CD4-positive, alpha-beta memory T cell (primary cell): ENCODE measurements at regions not wholly inside any gene's neighbourhood (a gene's known extent, or its start where the extent isn't known, plus 50 kb on each side); places are given as distances from the start of the nearest gene placed in this dataset.
"Not testable (repeated sequence)": the region's sequence is repeated elsewhere in the genome, so short reads cannot be mapped to it uniquely, and the experiment has no call there.

ENCODE experiments used
- CTCF ChIA-PET: fragments of 350-600 bp; sonication (Branson Sonifier 250); formaldehyde crosslinking; loops from one replicate; lab custom pipeline; 2021; ENCODE audit warnings: inconsistent platforms; ENCODE audit not compliant: partially characterized antibody; lab: Charles Lee
- POLR2A ChIA-PET: fragments of 350-600 bp; sonication (Branson Sonifier 250); formaldehyde crosslinking; loops from one replicate; lab custom pipeline; 2021; ENCODE audit not compliant: partially characterized antibody; lab: Charles Lee
- DNase-seq, 5 donors: peaks; one replicate each; pipeline versions ENCODE4 v3.0.0 to v3.0.0-alpha.2; 2020 to 2022; ENCODE audit warnings: mixed read lengths in 1 of 5
- H3K27ac ChIP-seq: one replicate; pipeline ENCODE4 v1.7.0; 2013; ENCODE audit warnings: low read depth, low read length
- H3K27me3 ChIP-seq: 2 replicates; pipeline ENCODE4 v1.7.0; 2013; ENCODE audit warnings: mild to moderate bottlenecking, low read length, moderate library complexity; ENCODE audit not compliant: insufficient read depth
- H3K36me3 ChIP-seq: 2 replicates; pipeline ENCODE4 v1.7.0; 2013; ENCODE audit warnings: mild to moderate bottlenecking, low read length, moderate library complexity; ENCODE audit not compliant: insufficient read depth
- H3K4me1 ChIP-seq: 2 replicates; pipeline ENCODE4 v1.7.0; 2013; ENCODE audit warnings: mild to moderate bottlenecking, low read length, moderate library complexity; ENCODE audit not compliant: insufficient read depth
- H3K4me3 ChIP-seq, 2 donors: one replicate each; pipeline ENCODE4 v1.7.0; 2013; ENCODE audit warnings: low read length in 2 of 2, mild to moderate bottlenecking in 1 of 2
- H3K9me3 ChIP-seq, 2 donors: one replicate each; pipeline ENCODE4 v1.7.0; 2013; ENCODE audit warnings: low read length in 2 of 2, control low read depth in 1 of 2; ENCODE audit not compliant: control insufficient read depth in 1 of 2
- H3K27ac Mint-ChIP-seq, 7 donors: one replicate each; pipeline ENCODE4 v1.8.0; 2020 to 2021; ENCODE audit warnings: mixed read lengths in 7 of 7, mild to moderate bottlenecking in 6 of 7, inconsistent platforms in 3 of 7, moderate library complexity in 3 of 7
- H3K27me3 Mint-ChIP-seq, 2 donors: one replicate each; pipeline ENCODE4 v1.8.0; 2020 to 2021; ENCODE audit warnings: mixed read lengths in 2 of 2
- H3K36me3 Mint-ChIP-seq, 2 donors: one replicate each; pipeline ENCODE4 v1.8.0; 2020 to 2021; ENCODE audit warnings: mixed read lengths in 2 of 2, inconsistent platforms in 1 of 2, mild to moderate bottlenecking in 1 of 2
- H3K4me1 Mint-ChIP-seq, 4 donors: one replicate each; pipeline ENCODE4 v1.8.0; 2020 to 2021; ENCODE audit warnings: mixed read lengths in 4 of 4, mild to moderate bottlenecking in 1 of 4
- H3K4me3 Mint-ChIP-seq, 8 donors: one replicate each; pipeline ENCODE4 v1.8.0; 2020 to 2021; ENCODE audit warnings: mixed read lengths in 8 of 8, mild to moderate bottlenecking in 7 of 8, moderate library complexity in 6 of 8, inconsistent platforms in 3 of 8
- H3K9me3 Mint-ChIP-seq, 8 donors: one replicate each; pipeline ENCODE4 v1.8.0; 2020 to 2021; ENCODE audit warnings: mixed read lengths in 8 of 8, mild to moderate bottlenecking in 5 of 8, inconsistent platforms in 3 of 8, moderate library complexity in 1 of 8
- intact Hi-C: fragments of 100-400 bp; cut with micrococcal nuclease; formaldehyde crosslinking; loops from one replicate; pipeline ENCODE4 v1.15.1; 2023

GRCh38 chr5:154541553-154541952, 63.5 kb upstream of the HAND1 start:
- H3K4me3 Mint-ChIP-seq = no peak overlapping the region
- no peak overlapping the region for H3K4me3 ChIP-seq
- CTCF ChIA-PET = interaction anchor here (1.3 kb wide), 1 partner anchor 20 kb away, joined by 3 read pairs; no protein-coding TSS in a partner anchor
- H3K27ac Mint-ChIP-seq = no peak overlapping the region
- H3K27ac ChIP-seq = no peak overlapping the region
- intact Hi-C loops = no loop called here
- no peak for DNase-seq
- H3K4me1 ChIP-seq = no peaks in the 10 kb centered on the region
- H3K9me3 Mint-ChIP-seq = peaks cover 0 to 1% (median 0%) of the 10 kb centered on the region in 8 donors
- no peaks in the 10 kb centered on the region for H3K9me3 ChIP-seq
- no peaks in the 10 kb centered on the region for H3K36me3 ChIP-seq
- H3K36me3 Mint-ChIP-seq = no peaks in the 10 kb centered on the region
- H3K27me3 Mint-ChIP-seq = peaks cover 7 to 13% of the 10 kb centered on the region in 2 donors
- POLR2A ChIA-PET = no interaction called here
- no peaks in the 10 kb centered on the region for H3K4me1 Mint-ChIP-seq
- H3K27me3 ChIP-seq = no peaks in the 10 kb centered on the region

GRCh38 chr5:154540600-154540999, 62.6 kb upstream of the HAND1 start:
- Histone ChIP-seq H3K9me3 (no peaks in the 10 kb centered on the region), H3K4me1 (no peaks in the 10 kb centered on the region), H3K4me3 (no peak overlapping the region), H3K36me3 (no peaks in the 10 kb centered on the region), H3K27me3 (no peaks in the 10 kb centered on the region), H3K27ac (no peak overlapping the region)
- POLR2A ChIA-PET = no interaction called here
- CTCF ChIA-PET = interaction anchor here (1.3 kb wide), 1 partner anchor 19 kb away, joined by 3 read pairs; no protein-coding TSS in a partner anchor
- Mint-ChIP-seq H3K4me3 (no peak overlapping the region), H3K27me3 (peaks cover 6 to 13% of the 10 kb centered on the region in 2 donors), H3K9me3 (no peaks in the 10 kb centered on the region), H3K27ac (no peak overlapping the region), H3K4me1 (no peaks in the 10 kb centered on the region), H3K36me3 (no peaks in the 10 kb centered on the region)
- no peak for DNase-seq
- intact Hi-C loops = no loop called here

GRCh38 chr5:154538492-154538891, 60.5 kb upstream of the HAND1 start:
- intact Hi-C loops = no loop called here
- ChIA-PET POLR2A (no interaction called here), CTCF (interaction anchor here (2.3 kb wide), 1 partner anchor 18 kb away, joined by 8 read pairs; no protein-coding TSS in a partner anchor)
- Histone ChIP-seq H3K9me3 (no peaks in the 10 kb centered on the region), H3K27ac (no peak overlapping the region), H3K4me3 (no peak overlapping the region), H3K36me3 (no peaks in the 10 kb centered on the region), H3K27me3 (no peaks in the 10 kb centered on the region), H3K4me1 (no peaks in the 10 kb centered on the region)
- no peaks in the 10 kb centered on the region for H3K36me3 Mint-ChIP-seq
- no peak for DNase-seq
- peaks cover 8 to 17% of the 10 kb centered on the region in 2 donors for H3K27me3 Mint-ChIP-seq
- no peaks in the 10 kb centered on the region for H3K9me3 Mint-ChIP-seq
- no peaks in the 10 kb centered on the region for H3K4me1 Mint-ChIP-seq
- no peak overlapping the region for H3K4me3 Mint-ChIP-seq
- no peak overlapping the region for H3K27ac Mint-ChIP-seq

GRCh38 chr5:154536439-154536838, 58.4 kb upstream of the HAND1 start:
- peaks cover 11 to 18% of the 10 kb centered on the region in 2 donors for H3K27me3 Mint-ChIP-seq
- H3K4me1 Mint-ChIP-seq, POLR2A ChIA-PET, H3K36me3 ChIP-seq, H3K4me3 Mint-ChIP-seq, H3K4me3 ChIP-seq, H3K27ac Mint-ChIP-seq, H3K36me3 Mint-ChIP-seq, H3K27me3 ChIP-seq, H3K4me1 ChIP-seq, H3K27ac ChIP-seq, H3K9me3 Mint-ChIP-seq, DNase-seq, intact Hi-C loops, H3K9me3 ChIP-seq: not testable (repeated sequence)
- CTCF ChIA-PET = interaction anchor here (1.1 kb wide), 1 partner anchor 16 kb away, joined by 4 read pairs; no protein-coding TSS in a partner anchor

- Histone ChIP-seq H3K36me3 (no peaks in the 10 kb centered on the region), H3K27me3 (no peaks in the 10 kb centered on the region), H3K9me3 (no peaks in the 10 kb centered on the region), H3K4me1 (no peaks in the 10 kb centered on the region), H3K27ac (no peak overlapping the region), H3K4me3 (no peak overlapping the region)
- Mint-ChIP-seq H3K27ac (no peak overlapping the region), H3K4me1 (no peaks in the 10 kb centered on the region), H3K4me3 (no peak overlapping the region), H3K36me3 (no peaks in the 10 kb centered on the region), H3K27me3 (peaks cover 16 to 18% of the 10 kb centered on the region in 2 donors), H3K9me3 (peaks cover 0 to 4% (median 0%) of the 10 kb centered on the region in 8 donors)
- DNase-seq = no peak
- ChIA-PET POLR2A (no interaction called here), CTCF (interaction anchor here (1.1 kb wide), 1 partner anchor 15 kb away, joined by 4 read pairs; no protein-coding TSS in a partner anchor)
- intact Hi-C loops = no loop called here
These were observed 57.5 kb upstream of the HAND1 start for GRCh38 chr5:154535535-154535934.

- intact Hi-C loops = no loop called here
- H3K36me3 ChIP-seq = no peaks in the 10 kb centered on the region
- no peak overlapping the region for H3K27ac Mint-ChIP-seq
- POLR2A ChIA-PET = no interaction called here
- CTCF ChIA-PET = no interaction called here
- no peaks in the 10 kb centered on the region for H3K9me3 ChIP-seq
- H3K27me3 ChIP-seq = no peaks in the 10 kb centered on the region
- no peak overlapping the region for H3K27ac ChIP-seq
- no peaks in the 10 kb centered on the region for H3K4me1 Mint-ChIP-seq
- no peak for DNase-seq
- H3K4me1 ChIP-seq = no peaks in the 10 kb centered on the region
- peaks cover 16 to 18% of the 10 kb centered on the region in 2 donors for H3K27me3 Mint-ChIP-seq
- peaks cover 0 to 4% (median 0%) of the 10 kb centered on the region in 8 donors for H3K9me3 Mint-ChIP-seq
- no peak overlapping the region for H3K4me3 Mint-ChIP-seq
- H3K4me3 ChIP-seq = no peak overlapping the region
- H3K36me3 Mint-ChIP-seq = no peaks in the 10 kb centered on the region
These were observed 56.5 kb upstream of the HAND1 start for GRCh38 chr5:154534457-154535050.

- Histone ChIP-seq H3K9me3 (no peaks in the 10 kb centered on the region), H3K27me3 (no peaks in the 10 kb centered on the region), H3K4me3 (no peak overlapping the region), H3K36me3 (no peaks in the 10 kb centered on the region), H3K27ac (no peak overlapping the region), H3K4me1 (no peaks in the 10 kb centered on the region)
- no peak overlapping the region for H3K4me3 Mint-ChIP-seq
- DNase-seq = no peak
- H3K36me3 Mint-ChIP-seq = no peaks in the 10 kb centered on the region
- ChIA-PET POLR2A (no interaction called here), CTCF (interaction anchor here (0.8 kb wide), 1 partner anchor 10 kb away, joined by 3 read pairs; no protein-coding TSS in a partner anchor)
- peaks cover 0 to 6% (median under 1%) of the 10 kb centered on the region in 8 donors for H3K9me3 Mint-ChIP-seq
- intact Hi-C loops = no loop called here
- H3K27ac Mint-ChIP-seq = no peak overlapping the region
- H3K4me1 Mint-ChIP-seq = no peaks in the 10 kb centered on the region
- peaks cover 15 to 18% of the 10 kb centered on the region in 2 donors for H3K27me3 Mint-ChIP-seq
These were observed 51.3 kb upstream of the HAND1 start for GRCh38 chr5:154529282-154529681.
